ENCODE measurements at regions not wholly inside any gene's neighbourhood (a gene's known extent, or its start where the extent isn't known, plus 50 kb on each side); places are given as distances from the start of the nearest gene placed in this dataset.

DNA sequence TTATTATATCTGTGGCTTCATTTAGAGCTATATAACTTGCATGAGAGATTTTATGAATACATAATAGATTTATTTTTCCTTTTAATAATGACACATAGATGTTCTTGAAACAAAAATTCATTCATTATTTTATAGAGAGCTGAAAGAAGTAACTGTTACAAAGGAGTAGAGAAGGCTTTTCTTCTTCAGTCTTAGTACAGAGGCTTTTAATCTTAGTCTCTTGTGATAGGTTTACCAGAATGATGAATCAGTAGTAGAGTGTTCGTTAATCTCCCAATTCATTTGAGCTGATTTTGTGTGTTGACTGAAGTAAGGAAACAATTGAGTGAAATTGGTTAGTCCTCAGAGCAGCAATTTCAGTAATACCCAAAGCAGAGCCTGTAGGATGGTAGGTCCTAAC lies 1284.1 kb upstream of the ACO1 start:
- no peak for TF ChIP-seq CTCF (IDR thresholded peaks at IDR 0.05 in 2 of 3, conservative IDR thresholded peaks at IDR 0.05 in 1 of 3; ENCODE audit: control insufficient read depth in 2 of 3, extremely low read depth in 1 of 3, insufficient read depth in 1 of 3, low read depth in 3 of 3, low read length in 3 of 3)
- TF ChIP-seq POLR2AphosphoS5 (IDR thresholded peaks at IDR 0.05; ENCODE audit: low read length) = no peak
- TF ChIP-seq, protein P1, sequence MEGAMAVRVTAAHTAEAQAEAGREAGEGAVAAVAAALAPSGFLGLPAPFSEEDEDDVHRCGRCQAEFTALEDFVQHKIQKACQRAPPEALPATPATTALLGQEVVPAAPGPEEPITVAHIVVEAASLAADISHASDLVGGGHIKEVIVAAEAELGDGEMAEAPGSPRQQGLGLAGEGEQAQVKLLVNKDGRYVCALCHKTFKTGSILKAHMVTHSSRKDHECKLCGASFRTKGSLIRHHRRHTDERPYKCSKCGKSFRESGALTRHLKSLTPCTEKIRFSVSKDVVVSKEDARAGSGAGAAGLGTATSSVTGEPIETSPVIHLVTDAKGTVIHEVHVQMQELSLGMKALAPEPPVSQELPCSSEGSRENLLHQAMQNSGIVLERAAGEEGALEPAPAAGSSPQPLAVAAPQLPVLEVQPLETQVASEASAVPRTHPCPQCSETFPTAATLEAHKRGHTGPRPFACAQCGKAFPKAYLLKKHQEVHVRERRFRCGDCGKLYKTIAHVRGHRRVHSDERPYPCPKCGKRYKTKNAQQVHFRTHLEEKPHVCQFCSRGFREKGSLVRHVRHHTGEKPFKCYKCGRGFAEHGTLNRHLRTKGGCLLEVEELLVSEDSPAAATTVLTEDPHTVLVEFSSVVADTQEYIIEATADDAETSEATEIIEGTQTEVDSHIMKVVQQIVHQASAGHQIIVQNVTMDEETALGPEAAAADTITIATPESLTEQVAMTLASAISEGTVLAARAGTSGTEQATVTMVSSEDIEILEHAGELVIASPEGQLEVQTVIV (IDR thresholded peaks at IDR 0.05; ENCODE audit: borderline replicate concordance, partially characterized antibody) = no peak
- TF ChIP-seq RAD21 (IDR thresholded peaks at IDR 0.05; ENCODE audit: insufficient read depth, low read depth, low read length) = no peak
- no peak for TF ChIP-seq NR2C1 (IDR thresholded peaks at IDR 0.05)
- TF ChIP-seq, protein P2, sequence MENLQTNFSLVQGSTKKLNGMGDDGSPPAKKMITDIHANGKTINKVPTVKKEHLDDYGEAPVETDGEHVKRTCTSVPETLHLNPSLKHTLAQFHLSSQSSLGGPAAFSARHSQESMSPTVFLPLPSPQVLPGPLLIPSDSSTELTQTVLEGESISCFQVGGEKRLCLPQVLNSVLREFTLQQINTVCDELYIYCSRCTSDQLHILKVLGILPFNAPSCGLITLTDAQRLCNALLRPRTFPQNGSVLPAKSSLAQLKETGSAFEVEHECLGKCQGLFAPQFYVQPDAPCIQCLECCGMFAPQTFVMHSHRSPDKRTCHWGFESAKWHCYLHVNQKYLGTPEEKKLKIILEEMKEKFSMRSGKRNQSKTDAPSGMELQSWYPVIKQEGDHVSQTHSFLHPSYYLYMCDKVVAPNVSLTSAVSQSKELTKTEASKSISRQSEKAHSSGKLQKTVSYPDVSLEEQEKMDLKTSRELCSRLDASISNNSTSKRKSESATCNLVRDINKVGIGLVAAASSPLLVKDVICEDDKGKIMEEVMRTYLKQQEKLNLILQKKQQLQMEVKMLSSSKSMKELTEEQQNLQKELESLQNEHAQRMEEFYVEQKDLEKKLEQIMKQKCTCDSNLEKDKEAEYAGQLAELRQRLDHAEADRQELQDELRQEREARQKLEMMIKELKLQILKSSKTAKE (IDR thresholded peaks at IDR 0.05; ENCODE audit: low read depth, poor library complexity, severe bottlenecking) = no peak
- TF ChIP-seq NFYB (IDR thresholded peaks at IDR 0.05; ENCODE audit: insufficient read depth, low read depth, low read length) = no peak
- TF ChIP-seq SREBF2 (IDR thresholded peaks at IDR 0.05; ENCODE audit: low read length) = no peak
- TF ChIP-seq MAX (IDR thresholded peaks at IDR 0.05; ENCODE audit: low read depth, low read length) = no peak
- no peak for TF ChIP-seq IKZF1 (conservative IDR thresholded peaks at IDR 0.05)
- TF ChIP-seq CEBPB (IDR thresholded peaks at IDR 0.05; ENCODE audit: borderline replicate concordance in 1 of 2, low read depth in 2 of 2, low read length in 2 of 2) = no peak
- TF ChIP-seq EZH2 (IDR thresholded peaks at IDR 0.05; ENCODE audit: borderline replicate concordance, control insufficient read depth, low read depth, low read length) = no peak
- no peak for TF ChIP-seq CHD2 (IDR thresholded peaks at IDR 0.05; ENCODE audit: borderline replicate concordance, low read depth, low read length)
